ENCODE measurements at regions not wholly inside any gene's neighbourhood (a gene's known extent, or its start where the extent isn't known, plus 50 kb on each side); places are given as distances from the start of the nearest gene placed in this dataset.

DNA sequence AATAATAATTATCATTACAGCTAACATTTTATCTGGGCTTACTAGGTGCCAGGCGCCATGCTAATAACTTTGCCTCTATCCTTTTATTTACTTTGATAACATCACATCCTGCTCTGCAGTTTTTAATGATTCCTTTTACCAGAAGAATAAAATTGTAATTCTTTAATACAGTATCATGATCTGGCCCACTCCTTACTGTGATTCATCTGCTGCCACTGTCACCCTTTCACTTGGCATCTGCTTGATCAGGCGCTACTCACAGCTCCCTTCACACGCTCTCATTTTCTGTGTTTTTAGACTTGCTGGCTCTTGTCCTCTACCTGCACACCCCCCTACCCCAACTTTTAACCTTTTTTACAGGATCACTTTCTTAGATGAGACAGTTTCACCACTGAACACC, 167.5 kb downstream of the NTMT2 start:
- H3K4me1 ChIP-seq: no peaks in the 10 kb centered on the region
- DNase-seq: no peak
- no peaks in the 10 kb centered on the region for H3K9me3 ChIP-seq
- intact Hi-C loops (cut with DNase I; ENCODE audit: low total_unique reads): no loop called here
- H3K4me3 ChIP-seq: no peak overlapping the region
- 95 to 96% methylated on average over 3 of the region's 3 CpGs for WGBS, 2 donors
- no peak overlapping the region for H3K27ac ChIP-seq
- TF ChIP-seq, protein P1, sequence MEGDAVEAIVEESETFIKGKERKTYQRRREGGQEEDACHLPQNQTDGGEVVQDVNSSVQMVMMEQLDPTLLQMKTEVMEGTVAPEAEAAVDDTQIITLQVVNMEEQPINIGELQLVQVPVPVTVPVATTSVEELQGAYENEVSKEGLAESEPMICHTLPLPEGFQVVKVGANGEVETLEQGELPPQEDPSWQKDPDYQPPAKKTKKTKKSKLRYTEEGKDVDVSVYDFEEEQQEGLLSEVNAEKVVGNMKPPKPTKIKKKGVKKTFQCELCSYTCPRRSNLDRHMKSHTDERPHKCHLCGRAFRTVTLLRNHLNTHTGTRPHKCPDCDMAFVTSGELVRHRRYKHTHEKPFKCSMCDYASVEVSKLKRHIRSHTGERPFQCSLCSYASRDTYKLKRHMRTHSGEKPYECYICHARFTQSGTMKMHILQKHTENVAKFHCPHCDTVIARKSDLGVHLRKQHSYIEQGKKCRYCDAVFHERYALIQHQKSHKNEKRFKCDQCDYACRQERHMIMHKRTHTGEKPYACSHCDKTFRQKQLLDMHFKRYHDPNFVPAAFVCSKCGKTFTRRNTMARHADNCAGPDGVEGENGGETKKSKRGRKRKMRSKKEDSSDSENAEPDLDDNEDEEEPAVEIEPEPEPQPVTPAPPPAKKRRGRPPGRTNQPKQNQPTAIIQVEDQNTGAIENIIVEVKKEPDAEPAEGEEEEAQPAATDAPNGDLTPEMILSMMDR (IDR thresholded peaks at IDR 0.05): no peak
- H3K27me3 ChIP-seq: no peaks in the 10 kb centered on the region
- no peaks in the 10 kb centered on the region for H3K36me3 ChIP-seq (ENCODE audit: low read depth, missing control alignments)

DNA sequence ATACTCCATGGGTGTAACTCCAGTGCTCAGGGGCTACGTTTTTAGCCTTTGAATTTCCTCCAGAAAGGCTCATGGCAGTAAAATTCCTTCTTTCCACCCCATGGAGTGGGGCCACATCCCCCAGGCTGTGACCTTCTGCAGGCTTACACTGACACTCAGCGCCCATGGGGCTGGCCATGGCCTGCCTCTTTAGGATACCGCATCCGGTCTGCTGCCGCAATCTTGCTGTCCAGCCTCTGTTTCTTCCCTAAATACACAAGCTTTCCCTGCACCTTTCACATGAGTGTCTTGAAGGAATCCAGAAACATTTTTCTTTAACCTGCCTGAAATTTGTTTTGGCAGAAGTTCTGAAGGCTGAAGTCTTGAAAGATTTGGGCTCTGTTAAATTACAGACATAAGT, 170.5 kb downstream of the NTMT2 start:
- Histone ChIP-seq H3K27ac (no peak overlapping the region), H3K36me3 (ENCODE audit: low read depth, missing control alignments) (no peaks in the 10 kb centered on the region), H3K9me3 (no peaks in the 10 kb centered on the region), H3K4me1 (no peaks in the 10 kb centered on the region), H3K4me3 (no peak overlapping the region), H3K27me3 (no peaks in the 10 kb centered on the region)
- intact Hi-C loops (cut with DNase I; ENCODE audit: low total_unique reads): no loop called here
- no peak for TF ChIP-seq POLR2A (IDR thresholded peaks at IDR 0.05)
- TF ChIP-seq, protein P1 (IDR thresholded peaks at IDR 0.05): no peak
- WGBS, 2 donors: 89 to 95% methylated on average over 5 of the region's 5 CpGs
- no peak for DNase-seq

DNA sequence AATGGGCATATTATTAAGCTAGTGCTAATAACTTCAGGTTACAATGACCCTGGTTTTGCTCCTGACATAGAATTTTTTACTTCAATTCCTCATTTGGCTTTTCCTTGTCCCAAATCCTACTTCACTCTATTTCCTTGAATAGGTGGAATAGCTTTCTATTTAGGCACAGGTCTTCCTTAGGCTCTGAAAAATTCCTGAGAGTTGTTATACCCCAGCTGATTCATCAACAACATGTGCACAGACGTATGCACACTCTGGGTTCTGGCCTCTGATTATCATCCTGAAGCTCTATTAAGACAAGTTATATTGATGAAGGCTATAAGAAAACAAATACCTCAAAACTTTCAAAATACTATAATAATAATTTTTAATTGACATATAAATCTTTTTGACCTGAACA, 172.4 kb downstream of the NTMT2 start:
- intact Hi-C loops (cut with DNase I; ENCODE audit: low total_unique reads): no loop called here
- 90 to 95% methylated on average over 1 of the region's 1 CpG for WGBS, 2 donors
- H3K27me3 ChIP-seq: no peaks in the 10 kb centered on the region

DNA sequence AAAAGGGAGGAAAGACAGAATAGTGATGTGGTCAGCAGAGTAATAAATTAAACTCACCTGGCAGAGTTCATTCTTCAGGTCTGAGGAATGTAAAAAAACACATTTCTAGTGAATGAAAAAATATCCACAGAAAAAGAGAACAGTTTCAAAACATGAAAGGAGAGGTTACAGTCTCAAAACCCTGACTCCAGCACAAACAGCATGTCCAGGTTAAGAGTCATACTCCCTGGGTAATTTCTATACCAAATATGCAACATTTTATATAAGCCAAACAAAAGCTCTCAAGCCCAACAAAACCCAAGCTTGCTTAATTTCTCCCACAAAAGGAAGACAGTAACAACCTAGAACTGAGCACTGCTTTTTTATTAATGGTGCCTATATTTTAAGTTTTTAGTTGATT, 173.0 kb downstream of the NTMT2 start:
- H3K4me3 ChIP-seq: no peak overlapping the region
- DNase-seq: no peak
- no peaks in the 10 kb centered on the region for H3K27me3 ChIP-seq
- H3K4me1 ChIP-seq: no peaks in the 10 kb centered on the region
- no peak for TF ChIP-seq POLR2A (IDR thresholded peaks at IDR 0.05)
- TF ChIP-seq, protein P1 (IDR thresholded peaks at IDR 0.05): no peak
- intact Hi-C loops (cut with DNase I; ENCODE audit: low total_unique reads): no loop called here
- no peaks in the 10 kb centered on the region for H3K36me3 ChIP-seq (ENCODE audit: low read depth, missing control alignments)
- H3K9me3 ChIP-seq: no peaks in the 10 kb centered on the region
- H3K27ac ChIP-seq: no peak overlapping the region

More for the DNA sequence above, 172.4 kb downstream of the NTMT2 start:
- H3K36me3 ChIP-seq (ENCODE audit: low read depth, missing control alignments): no peaks in the 10 kb centered on the region
- H3K9me3 ChIP-seq: no peaks in the 10 kb centered on the region
- no peak for DNase-seq
- H3K4me3 ChIP-seq: no peak overlapping the region
- H3K27ac ChIP-seq: no peak overlapping the region
- no peaks in the 10 kb centered on the region for H3K4me1 ChIP-seq
- TF ChIP-seq, protein P1 (IDR thresholded peaks at IDR 0.05): no peak
- no peak for TF ChIP-seq POLR2A (IDR thresholded peaks at IDR 0.05)

DNA sequence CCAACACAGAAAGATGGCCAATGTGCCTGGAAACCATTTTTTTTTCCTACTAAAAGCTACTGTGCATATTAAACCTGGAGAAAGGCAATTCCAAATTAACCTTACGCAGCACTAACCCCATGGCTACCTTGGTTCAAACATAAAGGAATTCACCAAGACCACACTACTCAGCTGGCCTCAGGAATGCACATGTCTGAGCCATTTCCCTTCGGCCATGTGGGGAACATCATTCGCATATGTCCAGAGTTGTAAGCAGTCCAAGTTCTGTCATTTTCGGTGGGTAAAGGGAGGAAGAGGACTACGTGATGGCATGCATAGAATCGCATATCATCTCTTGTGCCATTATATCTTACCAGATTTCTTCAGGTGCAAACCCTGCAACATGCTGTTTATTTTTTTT, 175.4 kb downstream of the NTMT2 start:
- H3K36me3 ChIP-seq (ENCODE audit: low read depth, missing control alignments): no peaks in the 10 kb centered on the region
- TF ChIP-seq, protein P1 (IDR thresholded peaks at IDR 0.05): no peak
- TF ChIP-seq POLR2A (IDR thresholded peaks at IDR 0.05): no peak
- intact Hi-C loops (cut with DNase I; ENCODE audit: low total_unique reads): no loop called here
- WGBS, 2 donors: 86 to 91% methylated on average over 6 of the region's 6 CpGs
- H3K4me1 ChIP-seq: no peaks in the 10 kb centered on the region
- no peaks in the 10 kb centered on the region for H3K9me3 ChIP-seq
- no peak overlapping the region for H3K4me3 ChIP-seq
- no peak overlapping the region for H3K27ac ChIP-seq
- DNase-seq: no peak
- H3K27me3 ChIP-seq: no peaks in the 10 kb centered on the region
